GM23338 (cell line): ENCODE measurements at regions not wholly inside any gene's neighbourhood (a gene's known extent, or its start where the extent isn't known, plus 50 kb on each side); places are given as distances from the start of the nearest gene placed in this dataset.

Experiments
- ATAC-seq: fragments of 200-7000 bp; cut with Tn5 transposase; 3 replicates; pipeline ENCODE4 v1.9.1; 2020
- DNase-seq: peaks from one replicate; pipeline ENCODE4 v3.0.0-alpha.2; 2015; ENCODE audit warnings: low spot score
- H2AFZ ChIP-seq: fragments of 200-600 bp; sonication (generic); 2 replicates; pipeline ENCODE4 v1.8.0; 2016; ENCODE audit warnings: antibody characterized with exemption, mild to moderate bottlenecking, moderate library complexity
- H3F3A ChIP-seq: fragments of 200-600 bp; sonication (generic); replicated peaks from 2 replicates; pipeline ENCODE4 v1.8.0; 2017; ENCODE audit warnings: antibody characterized with exemption, mixed run types, low read depth
- H3K27ac ChIP-seq: fragments of 200-600 bp; sonication (generic); 2 replicates; pipeline ENCODE4 v1.6.1; 2016; ENCODE audit warnings: low read depth
- H3K27me3 ChIP-seq: fragments of 200-600 bp; sonication (generic); 2 replicates; pipeline ENCODE4 v1.8.0; 2016; ENCODE audit warnings: mild to moderate bottlenecking, mixed run types, moderate library complexity; ENCODE audit not compliant: insufficient read depth
- H3K36me3 ChIP-seq: fragments of 200-600 bp; sonication (generic); 2 replicates; pipeline ENCODE4 v1.8.0; 2016; ENCODE audit warnings: mild to moderate bottlenecking; ENCODE audit not compliant: insufficient read depth
- H3K4me1 ChIP-seq: fragments of 200-600 bp; sonication (generic); 2 replicates; pipeline ENCODE4 v1.8.0; 2016; ENCODE audit warnings: mild to moderate bottlenecking, moderate library complexity; ENCODE audit not compliant: insufficient read depth
- H3K4me2 ChIP-seq: fragments of 200-600 bp; sonication (generic); 2 replicates; pipeline ENCODE4 v1.7.1; 2017; ENCODE audit warnings: mixed run types
- H3K4me3 ChIP-seq: fragments of 200-600 bp; sonication (generic); 2 replicates; pipeline ENCODE4 v1.6.1; 2016; ENCODE audit warnings: mixed run types
- H3K79me2 ChIP-seq: fragments of 200-600 bp; sonication (generic); replicated peaks from 2 replicates; pipeline ENCODE4 v1.8.0; 2017; ENCODE audit warnings: mild to moderate bottlenecking; ENCODE audit not compliant: insufficient read depth
- H3K9me2 ChIP-seq: fragments of 200-600 bp; sonication (generic); 2 replicates; pipeline ENCODE4 v1.8.0; 2017; ENCODE audit not compliant: insufficient read depth
- H4K20me1 ChIP-seq: fragments of 200-600 bp; sonication (generic); replicated peaks from 2 replicates; pipeline ENCODE4 v1.8.0; 2017; ENCODE audit warnings: mild to moderate bottlenecking; ENCODE audit not compliant: insufficient read depth
- H3K27ac Mint-ChIP-seq: 2 replicates; pipeline ENCODE4 v1.8.0; 2020; ENCODE audit warnings: inconsistent platforms, mild to moderate bottlenecking, moderate library complexity, mixed read lengths
- H3K27me3 Mint-ChIP-seq: 3 replicates; pipeline ENCODE4 v1.8.0; 2022; ENCODE audit warnings: low read depth, mild to moderate bottlenecking, moderate library complexity, mixed read lengths, inconsistent platforms; ENCODE audit not compliant: insufficient read depth, poor library complexity
- H3K36me3 Mint-ChIP-seq: 3 replicates; pipeline ENCODE4 v1.8.0; 2021; ENCODE audit warnings: low read depth, mild to moderate bottlenecking, inconsistent platforms, moderate library complexity, mixed read lengths
- H3K4me1 Mint-ChIP-seq: 3 replicates; pipeline ENCODE4 v1.8.0; 2020; ENCODE audit warnings: mild to moderate bottlenecking, inconsistent platforms, mixed read lengths
- H3K4me3 Mint-ChIP-seq: 3 replicates; pipeline ENCODE4 v1.8.0; 2021; ENCODE audit warnings: moderate library complexity, mild to moderate bottlenecking, inconsistent platforms, mixed read lengths
- H3K9me3 Mint-ChIP-seq: 3 replicates; pipeline ENCODE4 v1.8.0; 2020; ENCODE audit warnings: moderate library complexity, mild to moderate bottlenecking, inconsistent platforms, mixed read lengths
- CREB1 ChIP-seq: fragments of 250-450 bp; sonication (Bioruptor Pico); IDR thresholded peaks from 2 replicates; pipeline ENCODE4 v1.5.0; 2020; ENCODE audit warnings: low read depth, mild to moderate bottlenecking, moderate library complexity
- CTCF ChIP-seq, 2 experiments: fragments of 200-600 bp in 1 of 2; sonication (generic) in 1 of 2; conservative IDR thresholded peaks; 2 replicates each; pipeline versions ENCODE4 v1.5.1 to v1.6.1; 2016 to 2017; ENCODE audit warnings: antibody characterized with exemption in 2 of 2, low read depth in 2 of 2, mild to moderate bottlenecking in 2 of 2, moderate library complexity in 1 of 2
- EZH2 ChIP-seq: fragments of 200-600 bp; sonication (generic); IDR thresholded peaks from one replicate; pipeline ENCODE4 v1.8.0; 2017; ENCODE audit warnings: antibody characterized with exemption, mild to moderate bottlenecking, low read depth; ENCODE audit not compliant: unreplicated experiment
- EZH2phosphoT487 ChIP-seq: fragments of 200-600 bp; sonication (generic); IDR thresholded peaks from one replicate; pipeline ENCODE4 v1.8.1; 2018; ENCODE audit warnings: antibody characterized with exemption; ENCODE audit not compliant: unreplicated experiment
- POLR2AphosphoS5 ChIP-seq: IDR thresholded peaks from 2 replicates; pipeline ENCODE4 v1.6.1; 2016; ENCODE audit warnings: antibody characterized with exemption, low read depth
- STAT1 ChIP-seq: IDR thresholded peaks from one replicate; pipeline ENCODE4 v1.6.1; 2016; ENCODE audit warnings: antibody characterized with exemption; ENCODE audit not compliant: unreplicated experiment
- ZNF331 ChIP-seq: fragments of 250-450 bp; sonication (Bioruptor Pico); IDR thresholded peaks from 2 replicates; pipeline ENCODE4 v1.5.0; 2020; ENCODE audit warnings: low read depth, mild to moderate bottlenecking, moderate library complexity
- TF ChIP-seq, protein P1 (sequence below): IDR thresholded peaks from one replicate; pipeline ENCODE4 v1.6.1; 2018; ENCODE audit warnings: antibody characterized with exemption; ENCODE audit not compliant: unreplicated experiment
- TF ChIP-seq, protein P2 (sequence below): fragments of 250-450 bp; sonication (Bioruptor Pico); IDR thresholded peaks from 2 replicates; pipeline ENCODE4 v1.5.0; 2020; ENCODE audit warnings: mild to moderate bottlenecking, moderate library complexity
- TF ChIP-seq, protein P3 (sequence below): IDR thresholded peaks from 2 replicates; pipeline ENCODE4 v1.6.1; 2016; ENCODE audit warnings: antibody characterized with exemption

GRCh38 chr9:135321580-135321979, 158.0 kb upstream of the PPP1R26 start:
- Mint-ChIP-seq H3K36me3 (peaks cover 3% of the 10 kb centered on the region; the same call in 1 of the 3 replicates), H3K27ac (no peak overlapping the region), H3K4me3 (no peak overlapping the region), H3K4me1 (peaks cover 18% of the 10 kb centered on the region), H3K9me3 (0 out of 3 replicates have a peak, but pooled peaks cover 3% of the 10 kb centered on the region), H3K27me3 (peaks cover 10% of the 10 kb centered on the region)
- DNase-seq (no peak), ATAC-seq (no peak)
- Histone ChIP-seq H3K9me2 (no peaks in the 10 kb centered on the region), H3F3A (no peaks in the 10 kb centered on the region), H3K4me1 (peaks cover 14% of the 10 kb centered on the region), H3K4me3 (no peak overlapping the region), H3K4me2 (no peak overlapping the region), H4K20me1 (no peaks in the 10 kb centered on the region), H3K36me3 (no peaks in the 10 kb centered on the region), H3K27ac (no peak overlapping the region), H3K79me2 (no peaks in the 10 kb centered on the region), H2AFZ (no peak overlapping the region), H3K27me3 (no peaks in the 10 kb centered on the region)
- TF ChIP-seq CTCF (conservative IDR thresholded peaks at IDR 0.05; ENCODE audit: low read depth in 2 of 2) (no peak), STAT1 (no peak), ZNF331 (CRISPR knock-in tag) (no peak), EZH2phosphoT487 (no peak), EZH2 (no peak), POLR2AphosphoS5 (no peak), CREB1 (CRISPR knock-in tag) (no peak)
- TF ChIP-seq, protein P1, sequence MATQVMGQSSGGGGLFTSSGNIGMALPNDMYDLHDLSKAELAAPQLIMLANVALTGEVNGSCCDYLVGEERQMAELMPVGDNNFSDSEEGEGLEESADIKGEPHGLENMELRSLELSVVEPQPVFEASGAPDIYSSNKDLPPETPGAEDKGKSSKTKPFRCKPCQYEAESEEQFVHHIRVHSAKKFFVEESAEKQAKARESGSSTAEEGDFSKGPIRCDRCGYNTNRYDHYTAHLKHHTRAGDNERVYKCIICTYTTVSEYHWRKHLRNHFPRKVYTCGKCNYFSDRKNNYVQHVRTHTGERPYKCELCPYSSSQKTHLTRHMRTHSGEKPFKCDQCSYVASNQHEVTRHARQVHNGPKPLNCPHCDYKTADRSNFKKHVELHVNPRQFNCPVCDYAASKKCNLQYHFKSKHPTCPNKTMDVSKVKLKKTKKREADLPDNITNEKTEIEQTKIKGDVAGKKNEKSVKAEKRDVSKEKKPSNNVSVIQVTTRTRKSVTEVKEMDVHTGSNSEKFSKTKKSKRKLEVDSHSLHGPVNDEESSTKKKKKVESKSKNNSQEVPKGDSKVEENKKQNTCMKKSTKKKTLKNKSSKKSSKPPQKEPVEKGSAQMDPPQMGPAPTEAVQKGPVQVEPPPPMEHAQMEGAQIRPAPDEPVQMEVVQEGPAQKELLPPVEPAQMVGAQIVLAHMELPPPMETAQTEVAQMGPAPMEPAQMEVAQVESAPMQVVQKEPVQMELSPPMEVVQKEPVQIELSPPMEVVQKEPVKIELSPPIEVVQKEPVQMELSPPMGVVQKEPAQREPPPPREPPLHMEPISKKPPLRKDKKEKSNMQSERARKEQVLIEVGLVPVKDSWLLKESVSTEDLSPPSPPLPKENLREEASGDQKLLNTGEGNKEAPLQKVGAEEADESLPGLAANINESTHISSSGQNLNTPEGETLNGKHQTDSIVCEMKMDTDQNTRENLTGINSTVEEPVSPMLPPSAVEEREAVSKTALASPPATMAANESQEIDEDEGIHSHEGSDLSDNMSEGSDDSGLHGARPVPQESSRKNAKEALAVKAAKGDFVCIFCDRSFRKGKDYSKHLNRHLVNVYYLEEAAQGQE: no peak
- TF ChIP-seq, protein P2, sequence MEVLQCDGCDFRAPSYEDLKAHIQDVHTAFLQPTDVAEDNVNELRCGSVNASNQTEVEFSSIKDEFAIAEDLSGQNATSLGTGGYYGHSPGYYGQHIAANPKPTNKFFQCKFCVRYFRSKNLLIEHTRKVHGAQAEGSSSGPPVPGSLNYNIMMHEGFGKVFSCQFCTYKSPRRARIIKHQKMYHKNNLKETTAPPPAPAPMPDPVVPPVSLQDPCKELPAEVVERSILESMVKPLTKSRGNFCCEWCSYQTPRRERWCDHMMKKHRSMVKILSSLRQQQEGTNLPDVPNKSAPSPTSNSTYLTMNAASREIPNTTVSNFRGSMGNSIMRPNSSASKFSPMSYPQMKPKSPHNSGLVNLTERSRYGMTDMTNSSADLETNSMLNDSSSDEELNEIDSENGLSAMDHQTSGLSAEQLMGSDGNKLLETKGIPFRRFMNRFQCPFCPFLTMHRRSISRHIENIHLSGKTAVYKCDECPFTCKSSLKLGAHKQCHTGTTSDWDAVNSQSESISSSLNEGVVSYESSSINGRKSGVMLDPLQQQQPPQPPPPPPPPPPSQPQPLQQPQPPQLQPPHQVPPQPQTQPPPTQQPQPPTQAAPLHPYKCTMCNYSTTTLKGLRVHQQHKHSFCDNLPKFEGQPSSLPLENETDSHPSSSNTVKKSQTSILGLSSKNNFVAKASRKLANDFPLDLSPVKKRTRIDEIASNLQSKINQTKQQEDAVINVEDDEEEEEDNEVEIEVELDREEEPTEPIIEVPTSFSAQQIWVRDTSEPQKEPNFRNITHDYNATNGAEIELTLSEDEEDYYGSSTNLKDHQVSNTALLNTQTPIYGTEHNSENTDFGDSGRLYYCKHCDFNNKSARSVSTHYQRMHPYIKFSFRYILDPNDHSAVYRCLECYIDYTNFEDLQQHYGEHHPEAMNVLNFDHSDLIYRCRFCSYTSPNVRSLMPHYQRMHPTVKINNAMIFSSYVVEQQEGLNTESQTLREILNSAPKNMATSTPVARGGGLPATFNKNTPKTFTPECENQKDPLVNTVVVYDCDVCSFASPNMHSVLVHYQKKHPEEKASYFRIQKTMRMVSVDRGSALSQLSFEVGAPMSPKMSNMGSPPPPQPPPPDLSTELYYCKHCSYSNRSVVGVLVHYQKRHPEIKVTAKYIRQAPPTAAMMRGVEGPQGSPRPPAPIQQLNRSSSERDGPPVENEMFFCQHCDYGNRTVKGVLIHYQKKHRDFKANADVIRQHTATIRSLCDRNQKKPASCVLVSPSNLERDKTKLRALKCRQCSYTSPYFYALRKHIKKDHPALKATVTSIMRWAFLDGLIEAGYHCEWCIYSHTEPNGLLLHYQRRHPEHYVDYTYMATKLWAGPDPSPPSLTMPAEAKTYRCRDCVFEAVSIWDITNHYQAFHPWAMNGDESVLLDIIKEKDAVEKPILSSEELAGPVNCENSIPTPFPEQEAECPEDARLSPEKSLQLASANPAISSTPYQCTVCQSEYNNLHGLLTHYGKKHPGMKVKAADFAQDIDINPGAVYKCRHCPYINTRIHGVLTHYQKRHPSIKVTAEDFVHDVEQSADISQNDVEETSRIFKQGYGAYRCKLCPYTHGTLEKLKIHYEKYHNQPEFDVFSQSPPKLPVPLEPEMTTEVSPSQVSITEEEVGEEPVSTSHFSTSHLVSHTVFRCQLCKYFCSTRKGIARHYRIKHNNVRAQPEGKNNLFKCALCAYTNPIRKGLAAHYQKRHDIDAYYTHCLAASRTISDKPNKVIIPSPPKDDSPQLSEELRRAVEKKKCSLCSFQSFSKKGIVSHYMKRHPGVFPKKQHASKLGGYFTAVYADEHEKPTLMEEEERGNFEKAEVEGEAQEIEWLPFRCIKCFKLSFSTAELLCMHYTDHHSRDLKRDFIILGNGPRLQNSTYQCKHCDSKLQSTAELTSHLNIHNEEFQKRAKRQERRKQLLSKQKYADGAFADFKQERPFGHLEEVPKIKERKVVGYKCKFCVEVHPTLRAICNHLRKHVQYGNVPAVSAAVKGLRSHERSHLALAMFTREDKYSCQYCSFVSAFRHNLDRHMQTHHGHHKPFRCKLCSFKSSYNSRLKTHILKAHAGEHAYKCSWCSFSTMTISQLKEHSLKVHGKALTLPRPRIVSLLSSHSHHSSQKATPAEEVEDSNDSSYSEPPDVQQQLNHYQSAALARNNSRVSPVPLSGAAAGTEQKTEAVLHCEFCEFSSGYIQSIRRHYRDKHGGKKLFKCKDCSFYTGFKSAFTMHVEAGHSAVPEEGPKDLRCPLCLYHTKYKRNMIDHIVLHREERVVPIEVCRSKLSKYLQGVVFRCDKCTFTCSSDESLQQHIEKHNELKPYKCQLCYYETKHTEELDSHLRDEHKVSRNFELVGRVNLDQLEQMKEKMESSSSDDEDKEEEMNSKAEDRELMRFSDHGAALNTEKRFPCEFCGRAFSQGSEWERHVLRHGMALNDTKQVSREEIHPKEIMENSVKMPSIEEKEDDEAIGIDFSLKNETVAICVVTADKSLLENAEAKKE: no peak
- TF ChIP-seq, protein P3, sequence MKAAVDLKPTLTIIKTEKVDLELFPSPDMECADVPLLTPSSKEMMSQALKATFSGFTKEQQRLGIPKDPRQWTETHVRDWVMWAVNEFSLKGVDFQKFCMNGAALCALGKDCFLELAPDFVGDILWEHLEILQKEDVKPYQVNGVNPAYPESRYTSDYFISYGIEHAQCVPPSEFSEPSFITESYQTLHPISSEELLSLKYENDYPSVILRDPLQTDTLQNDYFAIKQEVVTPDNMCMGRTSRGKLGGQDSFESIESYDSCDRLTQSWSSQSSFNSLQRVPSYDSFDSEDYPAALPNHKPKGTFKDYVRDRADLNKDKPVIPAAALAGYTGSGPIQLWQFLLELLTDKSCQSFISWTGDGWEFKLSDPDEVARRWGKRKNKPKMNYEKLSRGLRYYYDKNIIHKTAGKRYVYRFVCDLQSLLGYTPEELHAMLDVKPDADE: no peak
